Body of pancreas (tissue), 4 donors: ENCODE measurements at regions not wholly inside any gene's neighbourhood (a gene's known extent, or its start where the extent isn't known, plus 50 kb on each side); places are given as distances from the start of the nearest gene placed in this dataset.
A peak's percentile ranks its signal among the peaks of the same experiment; 100 is the strongest.

Experiments
- ATAC-seq: fragments of 150-250 bp; one replicate; pipeline ENCODE4 v1.9.1; 2016
- DNase-seq, 4 donors: peaks; one replicate each; pipeline ENCODE4 v3.0.0-alpha.2; 2019
- H3K27ac ChIP-seq, 4 donors: fragments of 200-600 bp; sonication (generic); 1 replicate in 3 of 4; 2 replicates in 1 of 4; pipeline versions ENCODE4 v1.5.1 to v1.6.1; 2016 to 2019; ENCODE audit warnings: mild to moderate bottlenecking in 1 of 4, mixed read lengths in 1 of 4, moderate library complexity in 1 of 4
- H3K27me3 ChIP-seq, 2 donors: fragments of 200-600 bp; sonication (generic); one replicate each; pipeline ENCODE4 v1.6.0; 2016; ENCODE audit warnings: mild to moderate bottlenecking in 1 of 2
- H3K36me3 ChIP-seq, 2 donors: fragments of 200-600 bp; sonication (generic); replicated peaks in 1 of 2; 2 replicates each; pipeline ENCODE4 v1.5.1; 2016; ENCODE audit warnings: low read depth in 2 of 2; ENCODE audit not compliant: insufficient read depth in 1 of 2
- H3K4me1 ChIP-seq: fragments of 200-600 bp; sonication (generic); one replicate; pipeline ENCODE4 v1.6.0; 2016
- H3K4me3 ChIP-seq, 2 donors: fragments of 200-600 bp; sonication (generic); 1 replicate in 1 of 2; 2 replicates in 1 of 2; pipeline ENCODE4 v1.5.1; 2016 to 2019
- H3K9me3 ChIP-seq, 3 donors: fragments of 200-600 bp; sonication (generic); 1 replicate in 2 of 3; 2 replicates in 1 of 3; pipeline ENCODE4 v1.5.1; 2016
- CTCF ChIP-seq, 7 experiments: fragments of 450-650 bp in 4 of 7; fragments of 200-600 bp in 3 of 7; sonication (generic) in 3 of 7; IDR thresholded peaks; one replicate each; pipeline ENCODE4 v1.5.1; 2016 to 2019; ENCODE audit warnings: antibody characterized with exemption in 7 of 7
- POLR2A ChIP-seq, 3 donors: fragments of 450-650 bp; IDR thresholded peaks; one replicate each; pipeline ENCODE4 v1.6.1; 2016; ENCODE audit warnings: antibody characterized with exemption in 3 of 3, mild to moderate bottlenecking in 2 of 3
- WGBS, 2 donors: methylation state at CpG; one replicate each; pipeline ENCODE4 v1.1.5; 2017; 5-methylcytosine and 5-hydroxymethylcytosine counted together
- intact Hi-C: fragments of 100-400 bp; cut with DNase I; formaldehyde crosslinking; loops from one replicate; pipeline ENCODE4 v1.15.1; 2023

- no peak for TF ChIP-seq POLR2A (IDR thresholded peaks at IDR 0.05)
- TF ChIP-seq CTCF (IDR thresholded peaks at IDR 0.05) = no peak
Measured at GRCh38 chr16:56022818-56023217, 147.6 kb upstream of the CES5A start.

GRCh38 chr16:56019274-56019673 lies 144.1 kb upstream of the CES5A start:
- ATAC-seq = no peak
- no peaks in the 10 kb centered on the region for H3K36me3 ChIP-seq
- intact Hi-C loops = no loop called here
- H3K27me3 ChIP-seq = no peaks in the 10 kb centered on the region
- no peak for DNase-seq
- TF ChIP-seq POLR2A (IDR thresholded peaks at IDR 0.05) = no peak
- TF ChIP-seq CTCF (IDR thresholded peaks at IDR 0.05) = no peak
- H3K9me3 ChIP-seq = no peaks in the 10 kb centered on the region
- H3K4me1 ChIP-seq = no peaks in the 10 kb centered on the region
- no peak overlapping the region for H3K27ac ChIP-seq
- H3K4me3 ChIP-seq = no peak overlapping the region

More at GRCh38 chr16:56022818-56023217, 147.6 kb upstream of the CES5A start:
- no peaks in the 10 kb centered on the region for H3K27me3 ChIP-seq
- H3K4me1 ChIP-seq = no peaks in the 10 kb centered on the region
- DNase-seq = no peak
- H3K9me3 ChIP-seq = no peaks in the 10 kb centered on the region
- no peak overlapping the region for H3K4me3 ChIP-seq
- ATAC-seq = no peak
- WGBS, 2 donors = 25 to 46% methylated on average over 2 of the region's 2 CpGs
- H3K27ac ChIP-seq = no peak overlapping the region
- H3K36me3 ChIP-seq = no peaks in the 10 kb centered on the region
- intact Hi-C loops = no loop called here

GRCh38 chr16:56013962-56014552 lies 138.9 kb upstream of the CES5A start:
- DNase-seq (peak in 3 of 4 donors; percentile 8 to 38 (median 13)), ATAC-seq (no peak)
- H3K36me3 ChIP-seq = no peaks in the 10 kb centered on the region
- TF ChIP-seq CTCF (IDR thresholded peaks at IDR 0.05) = no peak
- TF ChIP-seq POLR2A (IDR thresholded peaks at IDR 0.05) = no peak
- 12 to 17% methylated on average over 6 of the region's 6 CpGs for WGBS, 2 donors
- H3K27me3 ChIP-seq = no peaks in the 10 kb centered on the region
- no peak overlapping the region for H3K27ac ChIP-seq
- intact Hi-C loops = no loop called here
- no peaks in the 10 kb centered on the region for H3K4me1 ChIP-seq
- no peaks in the 10 kb centered on the region for H3K9me3 ChIP-seq
- H3K4me3 ChIP-seq = no peak overlapping the region

GRCh38 chr16:56012482-56012811 lies 137.3 kb upstream of the CES5A start:
- H3K27me3 ChIP-seq = no peaks in the 10 kb centered on the region
- no peak for TF ChIP-seq POLR2A (IDR thresholded peaks at IDR 0.05)
- no peak for TF ChIP-seq CTCF (IDR thresholded peaks at IDR 0.05)
- no peak for ATAC-seq

GRCh38 chr16:56011808-56012481 lies 136.8 kb upstream of the CES5A start:
- Histone ChIP-seq H3K4me3 (no peak overlapping the region), H3K27me3 (no peaks in the 10 kb centered on the region), H3K4me1 (no peaks in the 10 kb centered on the region), H3K9me3 (no peaks in the 10 kb centered on the region), H3K27ac (no peak overlapping the region), H3K36me3 (no peaks in the 10 kb centered on the region)
- DNase-seq (no peak), ATAC-seq (no peak)
- no peak for TF ChIP-seq CTCF (IDR thresholded peaks at IDR 0.05)
- TF ChIP-seq POLR2A (IDR thresholded peaks at IDR 0.05) = no peak
- WGBS, 2 donors = 36 to 45% methylated on average over 3 of the region's 3 CpGs
- intact Hi-C loops = no loop called here

More at GRCh38 chr16:56012482-56012811, 137.3 kb upstream of the CES5A start:
- no peak overlapping the region for H3K27ac ChIP-seq
- DNase-seq = no peak
- H3K4me1 ChIP-seq = no peaks in the 10 kb centered on the region
- H3K36me3 ChIP-seq = no peaks in the 10 kb centered on the region
- intact Hi-C loops = no loop called here
- H3K9me3 ChIP-seq = no peaks in the 10 kb centered on the region
- no peak overlapping the region for H3K4me3 ChIP-seq
- 45 to 46% methylated on average over 3 of the region's 3 CpGs for WGBS, 2 donors
